PFSK-1 (cell line): ENCODE measurements at regions not wholly inside any gene's neighbourhood (a gene's known extent, or its start where the extent isn't known, plus 50 kb on each side); places are given as distances from the start of the nearest gene placed in this dataset.

Experiments used
- FOXP2 ChIP-seq: optimal IDR thresholded peaks from 2 replicates; pipeline ENCODE3; 2011; ENCODE audit warnings: borderline replicate concordance, control low read depth, inconsistent platforms; ENCODE audit not compliant: insufficient read depth; ENCODE audit errors: extremely low read length, extremely low read depth
- POLR2AphosphoS5 ChIP-seq: IDR thresholded peaks from 2 replicates; pipeline ENCODE4 v1.6.1; 2012; ENCODE audit warnings: low read depth, mild to moderate bottlenecking, control low read depth, low read length, moderate library complexity
- SIN3A ChIP-seq: IDR thresholded peaks from 2 replicates; pipeline ENCODE4 v1.6.1; 2012; ENCODE audit warnings: mild to moderate bottlenecking, low read length, moderate library complexity, borderline replicate concordance; ENCODE audit not compliant: insufficient read depth
- TAF1 ChIP-seq: IDR thresholded peaks from 2 replicates; pipeline ENCODE4 v1.6.1; 2012; ENCODE audit warnings: low read length, control low read depth, borderline replicate concordance; ENCODE audit not compliant: insufficient read depth
- TF ChIP-seq, protein P1 (sequence below), 2 experiments: IDR thresholded peaks; 2 replicates each; pipeline versions ENCODE4 v1.6.1 to v1.8.0; 2011 to 2012; ENCODE audit warnings: low read depth in 2 of 2, low read length in 2 of 2, control low read depth in 1 of 2, inconsistent platforms in 1 of 2, mild to moderate bottlenecking in 1 of 2, moderate library complexity in 1 of 2; ENCODE audit not compliant: insufficient read depth in 1 of 2

DNA sequence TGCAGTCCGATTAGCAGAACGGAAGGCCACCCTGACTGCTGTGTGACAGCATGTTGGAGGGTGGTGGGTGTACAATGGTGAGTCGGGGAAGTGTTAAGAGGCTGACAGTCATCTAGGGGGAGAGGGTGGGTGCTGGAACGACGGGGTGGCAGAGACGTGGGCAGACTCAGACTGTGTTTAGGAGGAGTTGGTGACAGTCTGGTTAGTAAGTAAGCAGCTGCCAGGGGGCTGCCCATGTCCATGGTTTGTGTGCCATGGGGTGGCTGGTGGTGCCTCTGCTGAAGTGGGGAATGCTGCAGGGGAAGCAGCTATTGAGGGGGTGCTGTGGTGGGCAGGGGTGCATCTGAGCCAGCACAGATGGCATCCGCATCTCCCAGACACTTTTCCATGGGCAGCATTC lies 51.3 kb upstream of the BOD1 start:
- TF ChIP-seq SIN3A (no peak), FOXP2 (no peak), POLR2AphosphoS5 (no peak), TAF1 (no peak)
- TF ChIP-seq, protein P1, sequence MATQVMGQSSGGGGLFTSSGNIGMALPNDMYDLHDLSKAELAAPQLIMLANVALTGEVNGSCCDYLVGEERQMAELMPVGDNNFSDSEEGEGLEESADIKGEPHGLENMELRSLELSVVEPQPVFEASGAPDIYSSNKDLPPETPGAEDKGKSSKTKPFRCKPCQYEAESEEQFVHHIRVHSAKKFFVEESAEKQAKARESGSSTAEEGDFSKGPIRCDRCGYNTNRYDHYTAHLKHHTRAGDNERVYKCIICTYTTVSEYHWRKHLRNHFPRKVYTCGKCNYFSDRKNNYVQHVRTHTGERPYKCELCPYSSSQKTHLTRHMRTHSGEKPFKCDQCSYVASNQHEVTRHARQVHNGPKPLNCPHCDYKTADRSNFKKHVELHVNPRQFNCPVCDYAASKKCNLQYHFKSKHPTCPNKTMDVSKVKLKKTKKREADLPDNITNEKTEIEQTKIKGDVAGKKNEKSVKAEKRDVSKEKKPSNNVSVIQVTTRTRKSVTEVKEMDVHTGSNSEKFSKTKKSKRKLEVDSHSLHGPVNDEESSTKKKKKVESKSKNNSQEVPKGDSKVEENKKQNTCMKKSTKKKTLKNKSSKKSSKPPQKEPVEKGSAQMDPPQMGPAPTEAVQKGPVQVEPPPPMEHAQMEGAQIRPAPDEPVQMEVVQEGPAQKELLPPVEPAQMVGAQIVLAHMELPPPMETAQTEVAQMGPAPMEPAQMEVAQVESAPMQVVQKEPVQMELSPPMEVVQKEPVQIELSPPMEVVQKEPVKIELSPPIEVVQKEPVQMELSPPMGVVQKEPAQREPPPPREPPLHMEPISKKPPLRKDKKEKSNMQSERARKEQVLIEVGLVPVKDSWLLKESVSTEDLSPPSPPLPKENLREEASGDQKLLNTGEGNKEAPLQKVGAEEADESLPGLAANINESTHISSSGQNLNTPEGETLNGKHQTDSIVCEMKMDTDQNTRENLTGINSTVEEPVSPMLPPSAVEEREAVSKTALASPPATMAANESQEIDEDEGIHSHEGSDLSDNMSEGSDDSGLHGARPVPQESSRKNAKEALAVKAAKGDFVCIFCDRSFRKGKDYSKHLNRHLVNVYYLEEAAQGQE (IDR thresholded peaks at IDR 0.05; ENCODE audit: insufficient read depth in 1 of 2, low read depth in 2 of 2, low read length in 2 of 2), result no peak

- TF ChIP-seq POLR2AphosphoS5 (no peak), TAF1 (no peak), FOXP2 (no peak), SIN3A (no peak)
- TF ChIP-seq, protein P1 (IDR thresholded peaks at IDR 0.05; ENCODE audit: insufficient read depth in 1 of 2, low read depth in 2 of 2, low read length in 2 of 2), result no peak
Measured at GRCh38 chr5:173668245-173668800, 51.9 kb upstream of the BOD1 start.

DNA sequence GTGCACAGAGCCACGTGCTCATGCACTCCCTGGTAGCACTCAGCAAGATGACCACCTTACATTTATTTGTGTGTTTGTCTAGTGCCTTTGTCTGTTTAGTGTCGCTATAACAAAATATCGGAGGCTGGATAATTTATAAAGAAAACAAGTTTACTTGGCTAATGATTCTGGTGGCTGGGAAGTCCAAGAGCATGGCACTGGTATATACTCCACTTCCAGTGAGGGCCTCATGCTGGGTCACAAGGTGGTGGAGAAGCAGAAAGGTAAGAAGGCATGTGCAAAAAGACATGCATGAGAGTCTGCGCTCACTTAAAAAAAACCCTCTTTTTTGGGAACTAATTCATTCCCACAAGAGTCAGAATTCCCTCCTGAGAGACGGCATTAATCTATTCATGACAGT lies 52.5 kb upstream of the BOD1 start:
- TF ChIP-seq FOXP2, result no peak
- no peak for TF ChIP-seq TAF1
- no peak for TF ChIP-seq POLR2AphosphoS5
- TF ChIP-seq, protein P1 (IDR thresholded peaks at IDR 0.05; ENCODE audit: insufficient read depth in 1 of 2, low read depth in 2 of 2, low read length in 2 of 2), result no peak
- no peak for TF ChIP-seq SIN3A

- no peak for TF ChIP-seq SIN3A
- TF ChIP-seq, protein P1 (IDR thresholded peaks at IDR 0.05; ENCODE audit: insufficient read depth in 1 of 2, low read depth in 2 of 2, low read length in 2 of 2), result no peak
- TF ChIP-seq POLR2AphosphoS5, result no peak
- TF ChIP-seq FOXP2, result no peak
- no peak for TF ChIP-seq TAF1
Measured at GRCh38 chr5:173669483-173669882, 53.0 kb upstream of the BOD1 start.
